A673 (cell line): ENCODE measurements at regions not wholly inside any gene's neighbourhood (a gene's known extent, or its start where the extent isn't known, plus 50 kb on each side); places are given as distances from the start of the nearest gene placed in this dataset.
A peak's percentile ranks its signal among the peaks of the same experiment; 100 is the strongest.

Experiments
- BruUV-seq: library from RNA; stranded (reverse); fragments of 400-500 nt; replicated peaks from 2 replicates; lab custom pipeline; 2021; lab: Mats Ljungman, UMichigan
- CTCF ChIA-PET: fragments of 300-600 bp; sonication (Branson Sonifier 250); formaldehyde crosslinking; loops from one replicate; lab custom pipeline; 2022; ENCODE audit warnings: antibody characterized with exemption; lab: Charles Lee
- POLR2A ChIA-PET: fragments of 300-600 bp; sonication (Branson Sonifier 250); formaldehyde crosslinking; loops from one replicate; lab custom pipeline; 2022; ENCODE audit warnings: antibody characterized with exemption; ENCODE audit not compliant: low non-redundant PET; lab: Charles Lee
- DNase-seq: peaks from one replicate; pipeline ENCODE4 v3.0.0-alpha.2; 2015; ENCODE audit warnings: low spot score
- H3K27ac ChIP-seq: fragments of 200-600 bp; sonication (generic); 2 replicates; pipeline ENCODE4 v1.5.1; 2016; ENCODE audit warnings: mixed run types, low read depth, mild to moderate bottlenecking, mixed read lengths, antibody characterized with exemption, low read length; ENCODE audit not compliant: poor library complexity, severe bottlenecking
- H3K27me3 ChIP-seq: fragments of 200-600 bp; sonication (generic); replicated peaks from 2 replicates; pipeline ENCODE4 v1.6.1; 2017; ENCODE audit warnings: mixed run types, low read depth, mild to moderate bottlenecking, mixed read lengths, antibody characterized with exemption, low read length; ENCODE audit not compliant: insufficient read depth, poor library complexity
- H3K36me3 ChIP-seq: fragments of 200-600 bp; sonication (generic); 2 replicates; pipeline ENCODE4 v1.6.1; 2016; ENCODE audit warnings: mixed run types, mild to moderate bottlenecking, mixed read lengths, antibody characterized with exemption, low read length; ENCODE audit not compliant: insufficient read depth, poor library complexity, severe bottlenecking
- H3K4me1 ChIP-seq: fragments of 200-600 bp; sonication (generic); 2 replicates; pipeline ENCODE4 v1.6.1; 2017; ENCODE audit warnings: mixed run types, mild to moderate bottlenecking, mixed read lengths, antibody characterized with exemption, low read length; ENCODE audit not compliant: insufficient read depth, poor library complexity, severe bottlenecking
- H3K4me3 ChIP-seq: fragments of 200-600 bp; sonication (generic); 2 replicates; pipeline ENCODE4 v1.5.1; 2016; ENCODE audit warnings: low read depth, mixed run types, mild to moderate bottlenecking, mixed read lengths, low read length; ENCODE audit not compliant: poor library complexity, severe bottlenecking
- H3K9me3 ChIP-seq: fragments of 200-600 bp; sonication (generic); 2 replicates; pipeline ENCODE4 v1.6.1; 2016; ENCODE audit warnings: mixed run types, low read depth, mild to moderate bottlenecking, mixed read lengths, antibody characterized with exemption, low read length; ENCODE audit not compliant: poor library complexity, severe bottlenecking
- CTCF ChIP-seq: fragments of 300-800, 200-600 bp; sonication (generic); conservative IDR thresholded peaks from 2 replicates; pipeline ENCODE4 v1.5.1; 2017; ENCODE audit warnings: low read depth, mild to moderate bottlenecking, antibody characterized with exemption, low read length, moderate library complexity, mixed read lengths
- EZH2 ChIP-seq: fragments of 200-600 bp; sonication (generic); IDR thresholded peaks from 2 replicates; pipeline ENCODE4 v1.6.1; 2017; ENCODE audit warnings: borderline replicate concordance, low read depth, mild to moderate bottlenecking, mixed read lengths, antibody characterized with exemption, low read length; ENCODE audit not compliant: poor library complexity, severe bottlenecking
- intact Hi-C: fragments of 100-400 bp; cut with micrococcal nuclease; formaldehyde crosslinking; loops from one replicate; pipeline ENCODE4 v1.10.0; 2022; ENCODE audit not compliant: unreplicated experiment

- intact Hi-C loops: no loop called here
- TF ChIP-seq CTCF: no peak
- no peak for TF ChIP-seq EZH2
- H3K36me3 ChIP-seq: no peaks in the 10 kb centered on the region
- no TSS peak for BruUV-seq
- CTCF ChIA-PET: no interaction called here
- peaks cover 8% of the 10 kb centered on the region for H3K27me3 ChIP-seq
- POLR2A ChIA-PET: no interaction called here
- no peak overlapping the region for H3K27ac ChIP-seq
- no peak overlapping the region for H3K4me3 ChIP-seq
- DNase-seq: no peak
- H3K4me1 ChIP-seq: no peaks in the 10 kb centered on the region
- no peaks in the 10 kb centered on the region for H3K9me3 ChIP-seq
Measured at GRCh38 chr3:159693226-159693625, 295.4 kb upstream of the IL12A start.

GRCh38 chr3:159711560-159712333 lies 276.9 kb upstream of the IL12A start:
- Histone ChIP-seq H3K4me3 (no peak overlapping the region), H3K27me3 (peaks cover 4% of the 10 kb centered on the region), H3K27ac (no peak overlapping the region), H3K36me3 (no peaks in the 10 kb centered on the region), H3K9me3 (no peaks in the 10 kb centered on the region), H3K4me1 (no peaks in the 10 kb centered on the region)
- TF ChIP-seq EZH2: no peak
- no peak for TF ChIP-seq CTCF
- peak; percentile 42 for DNase-seq
- ChIA-PET POLR2A (interaction anchor here (0.6 kb wide), 1 partner anchor 68 kb away, joined by 4 read pairs; no protein-coding TSS in a partner anchor), CTCF (no interaction called here)
- intact Hi-C loops: no loop called here
- BruUV-seq: no TSS peak

- Histone ChIP-seq H3K4me3 (no peak overlapping the region), H3K27me3 (peaks cover 5% of the 10 kb centered on the region), H3K9me3 (no peaks in the 10 kb centered on the region), H3K36me3 (no peaks in the 10 kb centered on the region), H3K27ac (no peak overlapping the region), H3K4me1 (no peaks in the 10 kb centered on the region)
- TF ChIP-seq CTCF (no peak), EZH2 (no peak)
- no TSS peak for BruUV-seq
- intact Hi-C loops: no loop called here
- ChIA-PET CTCF (no interaction called here), POLR2A (no interaction called here)
- DNase-seq: no peak
Measured at GRCh38 chr3:159721324-159721723, 267.3 kb upstream of the IL12A start.
